D721Med (cell line): ENCODE measurements at regions not wholly inside any gene's neighbourhood (a gene's known extent, or its start where the extent isn't known, plus 50 kb on each side); places are given as distances from the start of the nearest gene placed in this dataset.

Experiments
- DNase-seq: peaks from one replicate; pipeline ENCODE4 v3.0.0; 2011; ENCODE audit warnings: low spot score; ENCODE audit not compliant: insufficient read length
- FAIRE-seq: peaks from 2 replicates; lab custom pipeline; 2011; peaks lifted over from hg19 to GRCh38; lab: Jason Lieb, UNC
- CTCF ChIP-seq: IDR thresholded peaks from 2 replicates; pipeline ENCODE4 v1.5.1; 2012; ENCODE audit warnings: mild to moderate bottlenecking, control low read depth; ENCODE audit not compliant: insufficient read depth; ENCODE audit errors: missing control alignments

DNA sequence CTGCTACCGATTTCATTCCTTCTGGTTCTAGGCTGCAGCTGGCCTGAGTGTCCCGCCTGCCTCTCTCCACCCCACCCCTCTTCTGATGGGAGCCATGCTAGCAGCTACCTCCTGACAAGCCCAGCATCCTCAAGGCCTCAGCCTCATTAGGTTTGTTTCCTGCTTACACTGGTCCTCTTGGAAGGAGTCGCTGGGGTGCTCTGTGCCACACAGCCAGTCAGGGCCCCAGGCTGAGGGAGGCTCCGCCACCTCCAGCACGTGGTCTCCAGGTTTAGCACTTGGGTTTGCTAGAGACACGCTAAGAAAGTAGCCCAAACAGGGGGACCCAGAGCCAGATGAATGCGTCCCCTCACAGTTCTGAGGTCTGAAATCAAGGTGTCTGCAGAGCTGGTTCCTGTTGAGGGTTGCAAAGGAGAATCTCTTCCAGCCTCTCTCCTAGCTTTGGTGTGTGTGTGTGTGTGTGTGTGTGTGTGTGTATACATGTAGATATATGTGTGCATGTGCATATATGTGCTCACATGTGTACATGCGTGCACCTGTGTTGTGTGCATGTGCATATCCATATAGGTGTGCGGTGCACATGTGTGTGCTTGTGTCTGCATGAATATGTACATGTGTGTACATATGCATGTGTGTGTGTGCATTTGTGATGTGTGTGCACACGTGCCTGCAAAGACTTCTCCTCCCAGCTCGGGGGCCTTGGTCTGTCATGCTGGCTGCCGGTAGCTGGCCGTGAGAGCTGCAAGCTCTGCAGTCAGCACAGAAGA lies 301.1 kb upstream of the AJAP1 start:
- no peak for TF ChIP-seq CTCF
- DNase-seq: no peak
- no peak for FAIRE-seq

- no peak for FAIRE-seq
- no peak for DNase-seq
- no peak for TF ChIP-seq CTCF
These were observed 298.6 kb upstream of the AJAP1 start for GRCh38 chr1:4355839-4356238.

GRCh38 chr1:4362314-4363044 lies 291.9 kb upstream of the AJAP1 start:
- no peak for TF ChIP-seq CTCF
- DNase-seq (no peak), FAIRE-seq (no peak)

- TF ChIP-seq CTCF: no peak
- DNase-seq (no peak), FAIRE-seq (no peak)
These were observed 288.3 kb upstream of the AJAP1 start for GRCh38 chr1:4366091-4366490.

DNA sequence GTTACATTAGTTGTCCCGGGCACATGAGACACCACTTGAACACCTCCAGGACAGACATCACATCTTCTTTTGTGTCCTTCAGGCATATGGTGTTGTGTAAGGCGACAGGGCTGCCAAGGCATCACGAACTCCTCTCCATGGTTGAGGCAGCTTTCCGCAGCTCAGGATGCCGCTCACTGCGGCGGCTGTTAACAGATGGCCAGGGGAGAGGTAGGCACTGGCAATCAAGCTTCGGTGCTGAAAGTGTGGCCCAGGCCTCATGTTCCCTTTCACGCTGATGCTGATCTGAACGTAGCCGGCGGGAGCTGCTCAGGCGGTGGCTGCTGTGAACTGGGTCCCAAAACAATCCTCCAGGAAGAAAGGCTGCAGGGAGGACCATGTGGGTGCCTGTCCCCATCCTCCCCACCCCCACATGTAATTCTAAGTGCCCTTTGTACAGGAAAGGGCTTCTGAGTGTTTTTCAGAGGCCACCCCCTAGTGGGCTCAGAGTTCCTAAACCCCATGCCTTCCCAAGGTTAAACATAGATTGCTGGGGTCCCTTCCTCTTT lies 287.1 kb upstream of the AJAP1 start:
- no peak for FAIRE-seq
- no peak for DNase-seq
- no peak for TF ChIP-seq CTCF

DNA sequence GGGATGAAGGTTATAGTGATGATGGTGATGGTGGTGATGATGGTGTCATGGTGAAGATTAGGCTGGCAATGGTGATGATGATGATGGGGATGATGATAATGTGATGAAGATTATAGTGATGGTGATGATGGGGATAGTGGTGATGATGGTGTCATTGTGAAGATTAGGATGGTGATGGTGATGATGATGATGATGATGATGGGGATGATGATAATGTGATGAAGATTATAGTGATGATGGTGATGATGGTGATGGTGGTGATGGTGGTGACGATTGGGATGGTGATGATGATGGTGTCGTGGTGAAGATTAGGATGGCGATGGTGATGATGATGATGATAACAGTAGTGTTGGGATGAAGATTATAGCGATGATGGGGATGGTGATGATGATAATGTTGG lies 285.1 kb upstream of the AJAP1 start:
- FAIRE-seq: no peak
- TF ChIP-seq CTCF: no peak
- no peak for DNase-seq
